GM23338 (cell line): ENCODE measurements at regions not wholly inside any gene's neighbourhood (a gene's known extent, or its start where the extent isn't known, plus 50 kb on each side); places are given as distances from the start of the nearest gene placed in this dataset.

Experiments used
- CREB1 ChIP-seq: fragments of 250-450 bp; sonication (Bioruptor Pico); IDR thresholded peaks from 2 replicates; pipeline ENCODE4 v1.5.0; 2020; ENCODE audit warnings: low read depth, mild to moderate bottlenecking, moderate library complexity
- EZH2 ChIP-seq: fragments of 200-600 bp; sonication (generic); IDR thresholded peaks from one replicate; pipeline ENCODE4 v1.8.0; 2017; ENCODE audit warnings: antibody characterized with exemption, mild to moderate bottlenecking, low read depth; ENCODE audit not compliant: unreplicated experiment
- EZH2phosphoT487 ChIP-seq: fragments of 200-600 bp; sonication (generic); IDR thresholded peaks from one replicate; pipeline ENCODE4 v1.8.1; 2018; ENCODE audit warnings: antibody characterized with exemption; ENCODE audit not compliant: unreplicated experiment
- JUNB ChIP-seq: IDR thresholded peaks from one replicate; pipeline ENCODE4 v1.6.1; 2016; ENCODE audit warnings: antibody characterized with exemption; ENCODE audit not compliant: unreplicated experiment
- POLR2AphosphoS5 ChIP-seq: IDR thresholded peaks from 2 replicates; pipeline ENCODE4 v1.6.1; 2016; ENCODE audit warnings: antibody characterized with exemption, low read depth
- REST ChIP-seq: IDR thresholded peaks from one replicate; pipeline ENCODE4 v1.6.1; 2018; ENCODE audit warnings: antibody characterized with exemption; ENCODE audit not compliant: unreplicated experiment
- STAT1 ChIP-seq: IDR thresholded peaks from one replicate; pipeline ENCODE4 v1.6.1; 2016; ENCODE audit warnings: antibody characterized with exemption; ENCODE audit not compliant: unreplicated experiment
- ZNF114 ChIP-seq: fragments of 250-450 bp; sonication (Bioruptor Pico); IDR thresholded peaks from 2 replicates; pipeline ENCODE4 v1.5.0; 2020; ENCODE audit warnings: mild to moderate bottlenecking, moderate library complexity
- ZNF331 ChIP-seq: fragments of 250-450 bp; sonication (Bioruptor Pico); IDR thresholded peaks from 2 replicates; pipeline ENCODE4 v1.5.0; 2020; ENCODE audit warnings: low read depth, mild to moderate bottlenecking, moderate library complexity
- TF ChIP-seq, protein P1 (sequence below), 2 experiments: fragments of 200-600 bp in 1 of 2; sonication (generic) in 1 of 2; conservative IDR thresholded peaks; 2 replicates each; pipeline versions ENCODE4 v1.5.1 to v1.6.1; 2016 to 2017; ENCODE audit warnings: antibody characterized with exemption in 2 of 2, low read depth in 2 of 2, mild to moderate bottlenecking in 2 of 2, moderate library complexity in 1 of 2
- TF ChIP-seq, protein P2 (sequence below): IDR thresholded peaks from 2 replicates; pipeline ENCODE4 v1.6.1; 2016; ENCODE audit warnings: antibody characterized with exemption

DNA sequence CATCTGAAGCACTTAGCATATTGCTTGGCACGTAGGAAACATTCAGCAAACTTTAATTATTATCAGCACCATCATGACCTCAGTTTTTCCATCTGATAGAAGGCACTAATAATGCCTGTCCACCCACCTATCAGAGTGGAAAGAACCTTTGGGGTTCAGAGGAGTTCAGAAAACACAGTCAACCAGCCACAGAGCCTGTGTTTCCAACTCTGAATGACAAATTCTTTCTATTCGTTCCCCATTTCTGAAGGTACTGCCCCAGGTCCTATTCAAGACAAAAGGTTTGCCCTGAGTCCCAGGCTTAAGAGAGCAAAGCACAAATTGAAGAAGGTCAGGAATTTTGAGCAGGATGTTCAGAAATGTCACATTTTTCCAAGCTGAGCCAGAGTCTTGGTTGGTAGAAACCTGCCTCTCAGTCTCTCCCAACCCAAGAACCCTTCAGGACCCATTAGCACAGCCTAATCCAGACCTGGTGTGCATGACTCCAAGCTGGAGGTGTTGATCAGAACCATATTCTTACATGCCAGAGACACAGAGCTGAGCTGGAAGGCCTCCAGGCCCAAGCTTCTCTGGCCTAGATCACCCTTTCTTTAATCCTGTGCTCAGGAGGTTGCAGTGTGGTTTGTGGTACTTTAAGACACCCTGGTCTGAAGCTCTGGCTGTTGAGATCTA is 114.4 kb downstream of the TBX5 start:
- TF ChIP-seq EZH2: no peak
- TF ChIP-seq ZNF331 (CRISPR knock-in tag): no peak
- TF ChIP-seq REST: no peak
- TF ChIP-seq ZNF114: no peak
- TF ChIP-seq CREB1: no peak
- TF ChIP-seq, protein P1, sequence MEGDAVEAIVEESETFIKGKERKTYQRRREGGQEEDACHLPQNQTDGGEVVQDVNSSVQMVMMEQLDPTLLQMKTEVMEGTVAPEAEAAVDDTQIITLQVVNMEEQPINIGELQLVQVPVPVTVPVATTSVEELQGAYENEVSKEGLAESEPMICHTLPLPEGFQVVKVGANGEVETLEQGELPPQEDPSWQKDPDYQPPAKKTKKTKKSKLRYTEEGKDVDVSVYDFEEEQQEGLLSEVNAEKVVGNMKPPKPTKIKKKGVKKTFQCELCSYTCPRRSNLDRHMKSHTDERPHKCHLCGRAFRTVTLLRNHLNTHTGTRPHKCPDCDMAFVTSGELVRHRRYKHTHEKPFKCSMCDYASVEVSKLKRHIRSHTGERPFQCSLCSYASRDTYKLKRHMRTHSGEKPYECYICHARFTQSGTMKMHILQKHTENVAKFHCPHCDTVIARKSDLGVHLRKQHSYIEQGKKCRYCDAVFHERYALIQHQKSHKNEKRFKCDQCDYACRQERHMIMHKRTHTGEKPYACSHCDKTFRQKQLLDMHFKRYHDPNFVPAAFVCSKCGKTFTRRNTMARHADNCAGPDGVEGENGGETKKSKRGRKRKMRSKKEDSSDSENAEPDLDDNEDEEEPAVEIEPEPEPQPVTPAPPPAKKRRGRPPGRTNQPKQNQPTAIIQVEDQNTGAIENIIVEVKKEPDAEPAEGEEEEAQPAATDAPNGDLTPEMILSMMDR (conservative IDR thresholded peaks at IDR 0.05; ENCODE audit: low read depth in 2 of 2): no peak
- no peak for TF ChIP-seq POLR2AphosphoS5
- no peak for TF ChIP-seq EZH2phosphoT487
- TF ChIP-seq JUNB: no peak
- TF ChIP-seq, protein P2, sequence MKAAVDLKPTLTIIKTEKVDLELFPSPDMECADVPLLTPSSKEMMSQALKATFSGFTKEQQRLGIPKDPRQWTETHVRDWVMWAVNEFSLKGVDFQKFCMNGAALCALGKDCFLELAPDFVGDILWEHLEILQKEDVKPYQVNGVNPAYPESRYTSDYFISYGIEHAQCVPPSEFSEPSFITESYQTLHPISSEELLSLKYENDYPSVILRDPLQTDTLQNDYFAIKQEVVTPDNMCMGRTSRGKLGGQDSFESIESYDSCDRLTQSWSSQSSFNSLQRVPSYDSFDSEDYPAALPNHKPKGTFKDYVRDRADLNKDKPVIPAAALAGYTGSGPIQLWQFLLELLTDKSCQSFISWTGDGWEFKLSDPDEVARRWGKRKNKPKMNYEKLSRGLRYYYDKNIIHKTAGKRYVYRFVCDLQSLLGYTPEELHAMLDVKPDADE: no peak
- TF ChIP-seq STAT1: no peak
